AG10803 (cell line): ENCODE measurements at regions not wholly inside any gene's neighbourhood (a gene's known extent, or its start where the extent isn't known, plus 50 kb on each side); places are given as distances from the start of the nearest gene placed in this dataset.

Experiments used
- DNase-seq: peaks from one replicate; pipeline ENCODE4 v3.0.0; 2010; ENCODE audit warnings: low read depth
- H3K4me3 ChIP-seq: 2 replicates; pipeline ENCODE4 v1.5.1; 2011; ENCODE audit warnings: mild to moderate bottlenecking, low read length, control low read depth
- CTCF ChIP-seq: conservative IDR thresholded peaks from 2 replicates; pipeline ENCODE4 v1.5.1; 2011; ENCODE audit warnings: mild to moderate bottlenecking, low read length, control low read depth, inconsistent platforms

DNA sequence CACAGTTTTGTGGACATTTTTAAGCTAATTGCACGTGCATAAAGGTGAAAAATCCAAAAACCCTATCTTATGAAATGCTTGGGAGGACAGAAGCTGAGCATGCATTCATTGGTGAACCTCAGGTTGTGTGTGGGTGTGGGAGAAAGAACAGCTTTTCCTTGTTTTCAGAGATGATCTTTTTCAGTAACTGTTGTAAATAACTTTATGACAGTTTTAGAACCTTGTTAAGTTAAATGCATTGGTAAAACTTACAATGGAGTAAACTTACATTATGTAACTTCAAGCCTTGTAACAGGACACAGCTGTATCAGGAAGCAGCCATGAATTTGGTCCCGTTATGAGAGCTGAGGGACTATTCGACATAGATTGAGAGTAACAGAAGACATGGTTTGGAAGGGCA is 587.4 kb downstream of the GALC start:
- H3K4me3 ChIP-seq = no peak overlapping the region
- no peak for TF ChIP-seq CTCF
- no peak for DNase-seq

DNA sequence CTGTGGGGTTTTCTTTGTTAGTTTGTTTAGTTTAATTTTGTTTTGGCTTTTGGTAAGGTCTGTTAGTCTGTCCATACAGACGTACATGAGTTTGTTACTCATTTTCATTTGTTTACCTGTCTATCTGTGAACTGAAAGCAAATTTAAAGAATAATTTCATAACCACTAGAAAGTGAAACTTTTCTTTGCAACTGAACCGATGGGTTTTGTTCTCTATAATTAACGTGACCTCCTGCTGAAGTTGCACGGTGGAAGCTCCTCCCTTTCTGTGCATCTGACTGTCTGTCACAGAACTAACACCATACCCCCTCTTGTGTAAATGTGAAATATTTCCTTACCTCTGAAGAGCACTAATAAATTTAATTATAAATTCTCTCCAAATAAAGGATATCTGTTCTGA is 595.5 kb downstream of the GALC start:
- no peak for TF ChIP-seq CTCF
- no peak overlapping the region for H3K4me3 ChIP-seq
- no peak for DNase-seq

DNA sequence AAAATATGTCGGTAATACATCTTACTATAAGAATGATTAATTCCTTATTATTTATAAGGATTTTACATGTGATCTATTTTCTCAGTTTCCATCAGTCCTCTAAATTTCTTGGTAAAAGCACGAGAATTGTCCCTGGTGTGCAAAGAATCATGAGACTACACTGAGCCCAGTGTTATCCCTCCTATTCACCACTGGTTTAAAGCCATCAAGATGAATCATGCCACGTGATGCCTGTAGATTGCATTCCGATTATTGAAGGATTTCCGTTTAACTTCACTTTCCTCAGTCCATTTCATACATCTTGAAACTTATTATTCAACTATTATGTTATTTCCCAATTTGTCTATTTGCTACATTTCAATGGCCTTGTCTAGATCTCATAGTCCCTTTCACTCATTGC is 601.9 kb downstream of the GALC start:
- no peak overlapping the region for H3K4me3 ChIP-seq
- TF ChIP-seq CTCF = no peak
- DNase-seq = no peak

- no peak for TF ChIP-seq CTCF
- no peak for DNase-seq
These were observed 604.0 kb downstream of the GALC start for GRCh38 chr14:87388946-87389345.

GRCh38 chr14:87387806-87388205 is 605.2 kb downstream of the GALC start:
- DNase-seq = no peak
- H3K4me3 ChIP-seq = no peak overlapping the region
- no peak for TF ChIP-seq CTCF

More at GRCh38 chr14:87388946-87389345, 604.0 kb downstream of the GALC start:
- no peak overlapping the region for H3K4me3 ChIP-seq

DNA sequence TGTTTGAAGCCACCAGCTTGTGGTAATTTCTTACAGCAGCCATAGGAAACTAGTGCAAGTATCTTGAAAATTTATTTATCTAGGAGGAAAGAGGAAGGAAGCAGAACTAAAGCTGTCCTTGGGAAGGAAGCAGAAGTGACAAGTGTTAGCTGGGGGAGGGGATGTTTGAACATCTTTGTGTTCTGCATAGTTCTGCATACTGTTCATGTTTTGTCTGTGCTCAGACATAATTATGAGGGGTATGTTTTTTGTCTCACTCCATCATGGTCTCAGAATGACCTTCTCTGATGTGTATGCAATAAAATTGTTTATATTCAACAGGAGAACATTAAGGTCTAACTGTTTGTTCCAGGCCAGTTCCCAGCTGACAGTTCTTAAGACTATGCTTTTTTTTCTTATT is 606.5 kb downstream of the GALC start:
- TF ChIP-seq CTCF = no peak
- H3K4me3 ChIP-seq = no peak overlapping the region
- no peak for DNase-seq

- no peak for DNase-seq
- no peak for TF ChIP-seq CTCF
- no peak overlapping the region for H3K4me3 ChIP-seq
These were observed 612.9 kb downstream of the GALC start for GRCh38 chr14:87380054-87380453.
